ENCODE measurements at regions not wholly inside any gene's neighbourhood (a gene's known extent, or its start where the extent isn't known, plus 50 kb on each side); places are given as distances from the start of the nearest gene placed in this dataset.
"Not testable (repeated sequence)": the region's sequence is repeated elsewhere in the genome, so short reads cannot be mapped to it uniquely, and the experiment has no call there.

DNA sequence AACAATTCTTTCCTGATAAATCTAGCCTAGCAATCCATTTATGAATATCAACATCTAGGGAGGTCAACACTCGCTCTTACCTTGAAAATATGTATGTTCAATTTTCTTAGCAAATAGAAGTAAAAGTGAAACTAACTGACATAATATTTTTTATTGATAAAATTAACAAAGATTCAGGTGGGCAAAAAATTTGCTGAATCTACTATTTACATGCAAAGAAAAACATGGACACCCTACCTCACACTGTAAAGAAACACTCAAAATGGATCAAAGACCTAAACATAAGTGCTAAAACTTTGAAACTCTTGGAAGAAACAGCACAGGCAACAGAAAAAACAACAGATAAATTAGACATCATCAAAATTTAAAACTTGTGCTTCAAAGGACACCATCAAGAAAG lies 151.6 kb upstream of the MYRIP start:
- no peak for DNase-seq

DNA sequence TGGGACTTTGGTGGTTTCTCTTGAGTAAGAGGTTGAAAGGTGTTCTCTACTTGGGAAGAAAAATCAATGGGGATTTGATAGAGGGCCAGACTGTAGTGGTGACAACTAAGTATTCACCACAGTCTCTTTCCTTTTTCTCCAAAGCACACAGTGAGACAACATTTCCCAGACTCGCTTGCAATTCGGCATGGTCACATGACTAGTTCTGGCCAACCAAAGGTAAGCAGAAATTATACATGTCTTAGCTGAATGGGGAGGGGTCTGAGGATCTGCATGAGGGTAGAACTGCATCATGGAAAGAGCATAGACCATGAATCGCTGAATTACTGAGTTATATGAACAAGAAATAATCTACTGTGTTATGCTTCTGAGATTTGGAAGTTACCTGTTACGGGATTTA lies 144.5 kb upstream of the MYRIP start:
- DNase-seq, result no peak

DNA sequence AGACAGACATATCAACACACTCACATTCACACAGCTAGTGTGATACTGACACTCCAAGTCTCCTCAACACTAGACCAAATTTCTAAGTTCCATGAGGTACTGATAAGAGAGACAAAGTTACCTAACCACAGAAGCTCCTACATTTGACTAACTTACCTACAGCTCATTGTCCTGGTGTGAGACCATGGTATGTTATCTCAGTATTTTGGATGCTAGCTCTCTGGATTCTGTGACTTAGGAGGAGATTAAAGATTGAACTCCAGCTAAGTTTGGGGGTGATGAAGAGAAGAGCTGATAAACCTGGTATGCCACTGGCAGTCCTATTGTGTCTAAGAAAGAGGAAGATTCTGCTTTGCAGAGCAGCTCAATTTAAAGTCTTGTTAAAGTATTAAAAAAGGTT lies 144.0 kb upstream of the MYRIP start:
- DNase-seq, result no peak

GRCh38 chr3:39668420-39668819 lies 141.0 kb upstream of the MYRIP start:
- peak; percentile 61 for DNase-seq

GRCh38 chr3:39671116-39671515 lies 138.3 kb upstream of the MYRIP start:
- DNase-seq, result peak; percentile 32

DNA sequence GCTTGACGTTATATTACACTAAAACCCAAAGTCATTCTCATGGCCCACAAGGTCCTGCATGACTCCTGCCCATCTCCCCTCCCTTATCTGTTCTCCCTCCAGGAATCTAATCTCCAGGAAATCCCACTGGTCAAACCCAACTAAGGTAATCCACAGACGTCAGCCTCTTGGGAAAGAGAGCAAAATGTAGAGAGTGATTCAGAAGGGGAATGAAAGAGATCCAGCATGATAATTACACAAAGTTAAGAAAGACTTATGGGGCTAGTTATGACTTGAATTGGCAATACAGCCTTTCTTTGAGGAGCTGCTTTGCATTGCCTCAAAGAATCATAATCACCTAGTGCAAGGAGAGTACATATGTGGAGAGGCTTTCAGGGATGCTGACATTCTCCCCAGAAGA lies 137.8 kb upstream of the MYRIP start:
- no peak for DNase-seq

GRCh38 chr3:39705351-39705900 lies 104.0 kb upstream of the MYRIP start:
- no peak for DNase-seq

GRCh38 chr3:39707314-39707909 lies 102.0 kb upstream of the MYRIP start:
- DNase-seq, result peak; percentile 25

DNA sequence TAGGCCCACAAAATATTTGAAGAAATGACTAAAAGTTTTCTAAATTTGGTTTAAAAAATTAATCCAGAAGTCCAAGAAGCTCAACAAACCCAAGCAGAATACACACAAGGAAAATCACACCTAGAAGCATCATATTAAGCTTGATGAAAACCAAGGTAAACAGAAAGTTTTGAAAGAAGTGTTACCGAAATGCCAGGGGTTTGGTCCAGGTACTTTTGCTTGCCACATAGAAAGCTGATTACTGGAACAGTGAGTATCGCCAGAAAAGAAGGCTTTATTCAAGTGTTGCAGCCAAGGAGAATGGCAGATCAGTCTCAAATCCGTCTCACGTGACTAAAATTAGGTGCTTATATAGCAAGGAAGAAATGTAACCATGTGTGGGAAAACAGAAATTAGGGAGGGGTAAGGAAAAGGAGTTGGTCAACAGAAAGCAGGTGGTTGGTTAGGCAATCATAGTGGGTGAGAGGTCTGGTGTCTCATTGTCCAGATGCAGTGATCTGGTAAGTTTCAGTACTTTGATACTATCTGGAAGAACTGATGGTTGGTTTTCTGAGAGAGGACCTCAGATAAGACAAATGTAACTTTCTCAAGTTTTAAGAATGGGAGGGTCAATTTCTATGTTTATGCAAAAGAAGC lies 96.9 kb upstream of the MYRIP start:
- DNase-seq, result no peak

DNA sequence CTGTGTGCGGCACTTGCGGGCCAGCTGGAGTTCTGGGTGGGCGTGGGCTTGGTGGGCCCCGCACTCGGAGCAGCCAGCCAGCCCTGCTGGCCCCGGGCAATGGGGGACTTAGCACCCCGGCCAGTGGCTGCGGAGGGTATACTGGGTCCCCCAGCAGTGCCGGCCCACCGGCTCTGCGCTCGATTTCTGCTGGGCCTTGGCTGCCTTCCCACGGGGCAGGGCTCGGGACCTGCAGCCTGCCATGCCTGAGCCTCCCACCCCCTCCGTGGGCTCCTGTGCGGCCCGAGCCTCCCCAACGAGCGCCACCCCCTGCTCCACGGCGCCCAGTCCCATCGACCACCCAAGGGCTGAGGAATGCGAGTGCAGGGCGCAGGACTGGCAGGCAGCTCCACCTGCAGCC lies 96.1 kb upstream of the MYRIP start:
- DNase-seq, result not testable (repeated sequence)

DNA sequence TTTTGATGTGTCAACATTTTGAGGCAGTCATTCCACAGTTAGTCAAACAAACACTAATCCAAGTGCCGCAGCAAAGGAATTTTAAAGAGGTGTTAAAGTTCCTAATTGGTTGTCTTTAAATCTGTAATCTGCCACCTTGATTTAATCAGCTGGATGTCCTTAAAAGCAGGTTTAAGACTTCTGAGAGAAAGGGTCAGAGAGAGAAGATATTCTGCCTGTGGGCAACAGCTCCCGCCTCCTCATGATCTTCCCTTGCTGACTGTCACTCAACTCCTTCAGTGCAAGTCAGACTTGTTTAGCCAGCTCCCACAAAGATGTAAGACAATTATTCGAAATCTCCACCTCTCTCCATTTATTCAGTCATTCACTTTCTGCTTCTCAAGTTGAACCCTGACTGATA lies 92.6 kb upstream of the MYRIP start:
- no peak for DNase-seq

- no peak for DNase-seq
Observed at GRCh38 chr3:39718674-39719595, 90.5 kb upstream of the MYRIP start.

- no peak for DNase-seq
Observed at GRCh38 chr3:39721076-39721475, 88.3 kb upstream of the MYRIP start.

DNA sequence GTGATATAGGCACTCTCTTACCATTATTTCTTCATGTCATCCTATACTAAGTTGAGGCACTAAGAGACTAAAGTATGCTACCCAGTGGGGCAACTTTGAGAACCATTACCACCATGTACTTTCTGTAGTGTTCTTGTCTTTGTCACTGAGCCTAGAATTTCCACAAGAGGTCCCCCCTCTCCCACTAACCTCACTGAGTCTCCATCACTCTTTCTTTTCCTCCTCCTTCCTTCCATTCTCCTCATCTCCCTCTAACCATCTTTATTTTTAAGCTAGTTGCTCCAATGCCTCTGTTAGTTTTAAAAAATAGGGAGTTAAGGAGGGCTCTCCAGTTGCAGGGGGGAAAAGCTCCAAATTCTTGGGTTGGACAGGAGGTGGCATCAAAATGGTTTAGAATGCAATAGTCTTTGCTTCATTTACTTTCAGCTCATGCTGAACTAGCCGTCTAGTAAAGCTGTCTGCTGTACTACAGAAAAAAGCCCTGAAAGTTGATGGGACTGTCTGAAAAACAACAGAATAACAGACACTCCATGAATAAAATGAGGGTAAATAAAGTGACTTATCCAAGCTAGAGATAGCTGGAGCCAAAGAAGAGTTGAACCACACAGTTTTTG lies 85.1 kb upstream of the MYRIP start:
- no peak for DNase-seq

DNA sequence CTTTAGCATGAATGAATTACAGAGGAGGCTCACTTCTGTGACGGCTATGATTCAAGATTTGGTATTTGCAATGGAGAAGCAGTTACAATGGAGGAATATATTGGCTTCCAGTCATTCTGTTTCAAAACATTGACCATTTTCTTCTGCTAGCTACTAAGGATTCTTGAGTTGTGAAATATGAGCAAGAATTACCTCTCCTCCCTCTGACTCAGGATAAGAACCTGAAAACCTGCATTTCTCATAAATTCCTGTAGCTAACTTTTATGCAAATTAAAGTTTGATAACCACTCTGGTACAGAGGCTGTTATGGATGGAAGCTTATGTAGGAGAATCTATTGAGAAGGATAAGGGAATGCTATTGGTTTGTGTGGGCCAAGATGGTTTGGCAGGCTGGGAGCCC lies 84.1 kb upstream of the MYRIP start:
- DNase-seq, result no peak

DNA sequence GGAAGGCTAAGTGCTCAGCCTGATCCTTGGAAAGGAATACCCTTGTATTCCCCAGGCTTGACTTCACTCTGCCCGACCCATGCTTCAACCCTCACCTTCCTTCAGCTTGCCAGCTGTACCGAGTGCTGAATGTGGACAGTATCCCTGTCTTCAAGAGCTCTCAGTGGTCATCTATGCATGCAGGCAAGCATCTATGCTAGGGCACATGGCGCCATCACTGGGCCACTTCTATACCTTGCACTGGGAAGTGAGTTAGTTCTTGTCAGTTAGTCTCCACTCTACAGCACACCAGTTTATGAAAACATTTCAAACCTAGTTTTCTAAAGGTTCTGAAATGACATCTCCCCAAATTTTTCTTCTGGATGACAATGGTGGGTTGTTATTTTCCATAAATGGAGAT lies 82.0 kb upstream of the MYRIP start:
- DNase-seq, result no peak

GRCh38 chr3:39733804-39734203 lies 75.6 kb upstream of the MYRIP start:
- DNase-seq, result no peak

DNA sequence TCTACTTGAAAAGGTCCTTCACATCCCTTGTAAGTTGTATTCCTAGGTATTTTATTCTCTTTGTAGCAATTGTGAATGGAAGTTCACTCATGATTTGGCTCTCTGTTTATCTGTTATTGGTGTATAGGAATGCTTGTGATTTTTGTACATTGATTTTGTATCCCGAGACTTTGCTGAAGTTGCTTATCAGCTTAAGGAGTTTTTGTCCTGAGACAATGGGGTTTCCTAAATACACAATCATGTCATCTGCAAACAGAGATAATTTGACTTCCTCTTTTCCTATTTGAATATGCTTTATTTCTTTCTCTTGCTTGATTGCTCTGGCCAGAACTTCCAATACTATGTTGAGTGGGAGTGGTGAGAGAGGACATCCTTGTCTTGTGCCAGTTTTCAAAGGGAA lies 69.8 kb upstream of the MYRIP start:
- DNase-seq, result not testable (repeated sequence)

DNA sequence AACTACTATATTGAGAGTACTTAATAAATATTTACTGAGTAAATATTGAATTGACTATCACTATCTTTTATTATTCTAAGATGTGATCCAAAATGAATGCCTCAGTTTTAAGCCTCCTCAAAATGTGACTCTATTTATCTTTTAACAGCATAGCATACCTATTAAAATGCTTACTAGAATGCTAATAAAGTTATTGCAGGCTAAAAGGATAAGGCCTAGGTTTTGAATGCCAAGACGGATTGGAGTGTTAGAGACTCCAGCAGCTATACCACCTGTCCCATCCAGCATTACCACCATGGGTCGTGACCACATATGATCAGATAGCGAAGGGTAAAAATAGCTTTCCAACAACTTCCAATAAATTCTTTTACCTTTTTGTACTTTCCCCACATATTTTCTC lies 64.7 kb upstream of the MYRIP start:
- no peak for DNase-seq

DNA sequence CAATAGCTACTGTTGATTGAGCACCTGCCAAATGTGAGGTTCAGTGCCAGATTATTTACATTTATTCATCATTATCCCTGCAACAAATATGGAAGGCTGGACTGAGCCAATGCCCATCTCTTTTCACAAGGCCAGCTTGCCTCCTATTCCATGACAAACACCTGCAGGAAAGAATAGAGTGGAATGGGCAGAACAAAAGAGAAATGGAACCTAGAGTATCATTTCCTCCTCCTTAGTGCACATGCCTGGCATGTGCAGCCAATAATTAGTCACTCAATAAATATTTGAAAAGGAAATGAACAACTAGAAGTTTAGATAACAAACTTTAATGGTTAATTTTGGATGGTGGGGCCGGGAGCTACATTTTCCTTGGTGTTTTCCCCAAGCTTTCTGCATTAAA lies 61.4 kb upstream of the MYRIP start:
- DNase-seq, result no peak

DNA sequence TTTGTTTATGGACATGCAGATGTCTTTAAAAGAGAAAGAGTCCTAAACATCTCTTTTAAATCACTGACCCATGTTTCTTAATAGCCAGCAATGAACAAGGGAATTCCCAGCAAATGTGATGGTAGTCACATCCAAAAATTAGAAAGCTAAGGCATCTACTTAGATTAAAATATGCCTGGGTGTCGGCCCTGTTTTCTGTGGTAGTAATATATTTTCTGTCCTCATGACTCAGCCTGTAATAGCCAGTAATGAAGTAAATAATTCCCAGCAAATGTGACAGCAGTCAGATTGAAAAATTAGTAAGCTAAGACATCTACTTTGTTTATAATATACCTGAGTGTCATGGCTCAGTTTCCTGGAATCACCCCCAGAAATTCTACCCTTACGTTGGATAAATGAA lies 60.6 kb upstream of the MYRIP start:
- no peak for DNase-seq

DNA sequence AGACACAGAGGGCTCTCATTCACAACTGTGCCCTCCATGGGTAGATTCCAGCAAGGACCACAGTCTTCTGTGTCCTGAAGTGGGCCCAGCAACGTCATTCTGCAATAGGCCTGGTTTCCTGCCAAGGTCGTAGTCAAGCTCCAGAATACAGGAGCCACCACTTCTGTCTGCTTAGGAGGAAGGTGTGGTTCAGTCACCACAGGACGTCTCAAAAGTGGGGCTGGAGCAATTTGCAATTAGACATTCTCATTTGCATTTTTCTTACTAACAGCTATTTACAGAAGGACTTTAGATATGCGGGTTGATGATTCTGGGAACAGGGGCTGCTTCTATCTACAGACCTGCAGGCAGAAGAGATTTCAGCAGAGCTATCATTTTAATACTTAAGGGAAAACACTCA lies 58.7 kb upstream of the MYRIP start:
- no peak for DNase-seq

GRCh38 chr3:39751286-39751685 lies 58.1 kb upstream of the MYRIP start:
- peak; percentile 17 for DNase-seq

Measured in inflammatory macrophage treated with lipopolysaccharide for 4 hours (primary cell).